ENCODE measurements at regions not wholly inside any gene's neighbourhood (a gene's known extent, or its start where the extent isn't known, plus 50 kb on each side); places are given as distances from the start of the nearest gene placed in this dataset.

DNA sequence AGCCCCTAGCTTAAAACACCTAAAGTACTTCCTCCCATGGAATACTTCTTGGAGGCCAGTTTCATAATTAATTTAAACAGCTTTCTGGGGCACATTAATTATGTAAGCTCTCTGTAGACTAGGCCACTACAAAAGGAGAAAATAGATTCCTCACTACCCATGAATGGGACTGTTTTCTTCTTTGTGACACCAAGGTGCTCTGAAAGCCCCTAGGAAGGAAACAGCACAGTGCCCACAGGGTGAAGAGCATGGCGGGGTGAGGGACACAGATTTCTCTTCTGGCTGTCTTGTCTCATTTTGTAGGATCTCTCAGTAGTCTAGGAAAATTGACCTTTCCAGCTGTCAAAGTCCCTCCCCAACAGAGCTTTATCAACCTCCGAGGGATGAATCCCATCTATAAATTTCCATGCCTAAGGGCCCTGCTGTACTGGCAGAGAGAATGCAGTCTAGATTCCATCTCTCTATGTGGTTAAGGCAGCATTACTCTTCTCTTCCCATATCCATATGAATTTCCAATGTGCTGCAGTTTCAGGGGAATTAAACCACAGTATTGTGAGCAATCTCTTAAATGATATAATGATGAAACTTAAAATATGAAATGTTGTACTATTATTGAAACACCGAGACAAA is 183.6 kb upstream of the GRIP1 start:
- peaks cover 2% of the 10 kb centered on the region for H3K9me3 Mint-ChIP-seq (ENCODE audit: unreplicated experiment)
- no peak for DNase-seq
- TF ChIP-seq, protein P1, sequence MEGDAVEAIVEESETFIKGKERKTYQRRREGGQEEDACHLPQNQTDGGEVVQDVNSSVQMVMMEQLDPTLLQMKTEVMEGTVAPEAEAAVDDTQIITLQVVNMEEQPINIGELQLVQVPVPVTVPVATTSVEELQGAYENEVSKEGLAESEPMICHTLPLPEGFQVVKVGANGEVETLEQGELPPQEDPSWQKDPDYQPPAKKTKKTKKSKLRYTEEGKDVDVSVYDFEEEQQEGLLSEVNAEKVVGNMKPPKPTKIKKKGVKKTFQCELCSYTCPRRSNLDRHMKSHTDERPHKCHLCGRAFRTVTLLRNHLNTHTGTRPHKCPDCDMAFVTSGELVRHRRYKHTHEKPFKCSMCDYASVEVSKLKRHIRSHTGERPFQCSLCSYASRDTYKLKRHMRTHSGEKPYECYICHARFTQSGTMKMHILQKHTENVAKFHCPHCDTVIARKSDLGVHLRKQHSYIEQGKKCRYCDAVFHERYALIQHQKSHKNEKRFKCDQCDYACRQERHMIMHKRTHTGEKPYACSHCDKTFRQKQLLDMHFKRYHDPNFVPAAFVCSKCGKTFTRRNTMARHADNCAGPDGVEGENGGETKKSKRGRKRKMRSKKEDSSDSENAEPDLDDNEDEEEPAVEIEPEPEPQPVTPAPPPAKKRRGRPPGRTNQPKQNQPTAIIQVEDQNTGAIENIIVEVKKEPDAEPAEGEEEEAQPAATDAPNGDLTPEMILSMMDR (IDR thresholded peaks at IDR 0.05; ENCODE audit: partially characterized antibody, unreplicated experiment): no peak
- H3K4me1 Mint-ChIP-seq (ENCODE audit: low read depth, unreplicated experiment): peaks cover 13% of the 10 kb centered on the region
- peak overlapping the region; percentile 24 for H3K27ac Mint-ChIP-seq (ENCODE audit: unreplicated experiment)
- H3K36me3 Mint-ChIP-seq (ENCODE audit: unreplicated experiment): no peaks in the 10 kb centered on the region
- H3K4me3 Mint-ChIP-seq (ENCODE audit: unreplicated experiment): no peak overlapping the region
- peaks cover 3% of the 10 kb centered on the region for H3K27me3 Mint-ChIP-seq (ENCODE audit: unreplicated experiment)

DNA sequence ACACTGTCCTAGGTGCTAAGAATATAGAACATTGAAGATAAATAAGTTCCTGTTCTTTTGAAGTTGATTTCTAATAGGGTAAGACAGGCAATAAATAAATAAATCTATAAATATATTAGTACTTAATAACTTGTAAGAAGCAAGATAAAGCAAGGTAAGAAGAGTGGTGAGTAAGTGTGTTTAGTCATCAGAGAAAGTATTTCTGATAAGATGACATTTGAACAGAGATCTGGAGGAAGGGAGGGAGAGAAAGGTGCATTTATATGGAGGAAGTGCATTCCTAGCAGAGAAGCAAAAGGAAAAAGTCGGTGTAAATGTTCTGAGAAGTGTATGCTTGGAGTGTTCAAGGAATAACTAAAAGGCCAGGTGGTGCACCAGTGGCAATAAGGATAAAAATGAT is 184.4 kb upstream of the GRIP1 start:
- H3K27me3 Mint-ChIP-seq (ENCODE audit: unreplicated experiment): peaks cover 3% of the 10 kb centered on the region
- peaks cover 13% of the 10 kb centered on the region for H3K4me1 Mint-ChIP-seq (ENCODE audit: low read depth, unreplicated experiment)
- TF ChIP-seq, protein P1 (IDR thresholded peaks at IDR 0.05; ENCODE audit: partially characterized antibody, unreplicated experiment): no peak
- H3K9me3 Mint-ChIP-seq (ENCODE audit: unreplicated experiment): peaks cover 2% of the 10 kb centered on the region
- DNase-seq: no peak
- no peak overlapping the region for H3K27ac Mint-ChIP-seq (ENCODE audit: unreplicated experiment)
- H3K4me3 Mint-ChIP-seq (ENCODE audit: unreplicated experiment): no peak overlapping the region
- no peaks in the 10 kb centered on the region for H3K36me3 Mint-ChIP-seq (ENCODE audit: unreplicated experiment)

DNA sequence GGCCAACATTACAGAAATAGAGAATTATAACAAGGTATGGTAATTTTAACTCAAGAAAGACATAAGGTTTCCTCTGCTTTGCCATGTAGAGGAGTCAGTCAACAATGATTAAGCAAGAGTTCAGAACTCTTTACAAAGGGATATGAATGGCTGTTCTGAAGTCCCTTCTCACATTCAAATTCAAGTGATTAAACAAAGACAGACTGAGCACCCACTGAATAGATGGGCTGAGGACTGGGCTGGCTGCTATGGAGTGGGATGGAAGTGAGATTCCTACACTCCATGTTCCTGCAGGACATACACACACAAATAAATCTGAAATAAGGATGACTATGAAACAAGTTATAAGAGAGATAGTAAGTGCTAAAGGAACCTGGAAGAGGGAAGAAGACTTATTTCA is 199.0 kb upstream of the GRIP1 start:
- TF ChIP-seq, protein P1 (IDR thresholded peaks at IDR 0.05; ENCODE audit: partially characterized antibody, unreplicated experiment): no peak
- Mint-ChIP-seq H3K27ac (ENCODE audit: unreplicated experiment) (no peak overlapping the region), H3K36me3 (ENCODE audit: unreplicated experiment) (no peaks in the 10 kb centered on the region), H3K4me1 (ENCODE audit: low read depth, unreplicated experiment) (peaks cover 22% of the 10 kb centered on the region), H3K4me3 (ENCODE audit: unreplicated experiment) (no peak overlapping the region), H3K9me3 (ENCODE audit: unreplicated experiment) (peaks cover 1% of the 10 kb centered on the region), H3K27me3 (ENCODE audit: unreplicated experiment) (peaks cover 2% of the 10 kb centered on the region)
- no peak for DNase-seq

DNA sequence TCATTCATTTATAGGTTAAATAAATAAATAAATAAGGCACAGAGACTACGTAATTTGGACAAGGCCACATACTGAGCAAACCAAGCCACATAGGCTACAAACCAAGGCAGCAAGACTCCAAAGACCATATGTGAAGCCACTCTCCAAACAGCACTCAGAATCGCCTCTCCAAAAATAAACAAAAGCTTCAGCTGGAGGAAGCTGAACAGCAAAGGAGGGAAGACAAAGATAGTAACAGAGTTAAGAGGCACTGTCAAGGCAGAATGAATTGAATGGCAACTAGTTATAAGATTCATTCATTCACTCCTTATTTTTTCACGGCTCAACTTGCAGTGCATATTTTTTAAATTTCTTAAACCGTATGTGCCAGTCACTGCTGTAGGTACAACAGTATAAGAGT is 200.5 kb upstream of the GRIP1 start:
- Mint-ChIP-seq H3K36me3 (ENCODE audit: unreplicated experiment) (no peaks in the 10 kb centered on the region), H3K4me3 (ENCODE audit: unreplicated experiment) (no peak overlapping the region), H3K4me1 (ENCODE audit: low read depth, unreplicated experiment) (peaks cover 34% of the 10 kb centered on the region), H3K27me3 (ENCODE audit: unreplicated experiment) (peaks cover 3% of the 10 kb centered on the region), H3K27ac (ENCODE audit: unreplicated experiment) (no peak overlapping the region), H3K9me3 (ENCODE audit: unreplicated experiment) (peaks cover 1% of the 10 kb centered on the region)
- no peak for DNase-seq
- TF ChIP-seq, protein P1 (IDR thresholded peaks at IDR 0.05; ENCODE audit: partially characterized antibody, unreplicated experiment): no peak

DNA sequence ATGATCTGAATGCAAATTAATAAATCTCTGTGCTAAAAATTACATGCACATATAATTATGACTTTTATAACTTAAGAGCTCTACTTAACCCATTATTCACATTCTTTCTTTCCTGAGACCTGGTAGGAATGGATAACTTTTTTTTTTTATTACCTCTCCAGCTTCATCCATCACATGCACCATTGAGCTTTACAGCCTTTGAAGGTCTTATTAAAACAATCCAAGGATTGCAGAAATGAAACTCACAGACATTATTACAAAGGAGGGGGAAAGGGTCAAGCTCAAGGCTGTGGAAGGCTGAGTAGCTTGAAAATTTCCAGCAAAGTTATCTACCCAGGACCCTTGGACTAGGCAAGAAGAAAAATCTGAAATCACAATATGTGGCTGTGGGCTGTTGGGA is 202.5 kb upstream of the GRIP1 start:
- H3K4me3 Mint-ChIP-seq (ENCODE audit: unreplicated experiment): no peak overlapping the region
- TF ChIP-seq, protein P1 (IDR thresholded peaks at IDR 0.05; ENCODE audit: partially characterized antibody, unreplicated experiment): no peak
- H3K4me1 Mint-ChIP-seq (ENCODE audit: low read depth, unreplicated experiment): peaks cover 42% of the 10 kb centered on the region
- H3K27me3 Mint-ChIP-seq (ENCODE audit: unreplicated experiment): peaks cover 3% of the 10 kb centered on the region
- peaks cover 4% of the 10 kb centered on the region for H3K9me3 Mint-ChIP-seq (ENCODE audit: unreplicated experiment)
- H3K27ac Mint-ChIP-seq (ENCODE audit: unreplicated experiment): no peak overlapping the region
- no peak for DNase-seq
- no peaks in the 10 kb centered on the region for H3K36me3 Mint-ChIP-seq (ENCODE audit: unreplicated experiment)
